Endothelial cell of umbilical vein (primary cell): ENCODE measurements at regions not wholly inside any gene's neighbourhood (a gene's known extent, or its start where the extent isn't known, plus 50 kb on each side); places are given as distances from the start of the nearest gene placed in this dataset.

ENCODE experiments used
- BruUV-seq: library from RNA; stranded (reverse); fragments of 400-500 nt; replicated peaks from 2 replicates; lab custom pipeline; 2021; lab: Mats Ljungman, UMichigan
- CTCF ChIA-PET: fragments of 300-600, 350-600 bp; sonication (Branson Sonifier 250); formaldehyde crosslinking; loops from one replicate; lab custom pipeline; 2021; ENCODE audit warnings: antibody characterized with exemption, inconsistent platforms; lab: Charles Lee
- POLR2A ChIA-PET: fragments of 300-600, 350-600 bp; sonication (Branson Sonifier 250); formaldehyde crosslinking; loops from one replicate; lab custom pipeline; 2021; ENCODE audit warnings: antibody characterized with exemption, inconsistent platforms; lab: Charles Lee
- DNase-seq: peaks from one replicate; pipeline ENCODE4 v3.0.0-alpha.2; 2011; ENCODE audit warnings: low read depth, low spot score
- FAIRE-seq: peaks from 2 replicates; lab custom pipeline; 2011; peaks lifted over from hg19 to GRCh38; lab: Jason Lieb, UNC
- H2AFZ ChIP-seq: 2 replicates; pipeline ENCODE4 v1.6.0; 2012; ENCODE audit warnings: low read depth, low read length, control low read depth, inconsistent platforms
- H3K27ac ChIP-seq: 2 replicates; pipeline ENCODE4 v1.5.1; 2011; ENCODE audit warnings: low read depth, mild to moderate bottlenecking, control low read depth, low read length, moderate library complexity; ENCODE audit not compliant: insufficient read depth
- H3K27me3 ChIP-seq, 2 experiments: 2 replicates each; pipeline versions ENCODE4 v1.6.0 to v1.6.1; 2011; ENCODE audit warnings: low read length in 2 of 2, mixed read lengths in 1 of 2; ENCODE audit not compliant: control insufficient read depth in 2 of 2, insufficient read depth in 2 of 2
- H3K36me3 ChIP-seq, 2 experiments: 2 replicates in 1 of 2; 3 replicates in 1 of 2; pipeline ENCODE4 v1.5.1; 2011; ENCODE audit warnings: low read length in 2 of 2, mild to moderate bottlenecking in 1 of 2, moderate library complexity in 1 of 2; ENCODE audit not compliant: control insufficient read depth in 2 of 2, insufficient read depth in 2 of 2; ENCODE audit errors: extremely low read depth in 1 of 2
- H3K4me1 ChIP-seq: 3 replicates; pipeline ENCODE4 v1.5.1; 2011; ENCODE audit warnings: mild to moderate bottlenecking, low read length; ENCODE audit not compliant: control insufficient read depth, insufficient read depth; ENCODE audit errors: extremely low read depth
- H3K4me2 ChIP-seq: 2 replicates; pipeline ENCODE4 v1.6.1; 2011; ENCODE audit warnings: low read length, control low read depth, mixed read lengths; ENCODE audit not compliant: insufficient read depth
- H3K4me3 ChIP-seq, 3 experiments: fragments of 200-600 bp in 1 of 3; sonication (generic), shearing (Covaris generic) in 1 of 3; replicated peaks in 1 of 3; 2 replicates each; pipeline ENCODE4 v1.5.1; 2011 to 2016; ENCODE audit warnings: control low read depth in 3 of 3, low read length in 3 of 3, mild to moderate bottlenecking in 2 of 3, inconsistent platforms in 1 of 3, low read depth in 1 of 3, moderate library complexity in 1 of 3; ENCODE audit not compliant: insufficient read depth in 1 of 3
- H3K79me2 ChIP-seq: 2 replicates; pipeline ENCODE4 v1.6.0; 2012; ENCODE audit warnings: low read length, inconsistent platforms; ENCODE audit not compliant: control insufficient read depth, insufficient read depth
- H3K9ac ChIP-seq: replicated peaks from 2 replicates; pipeline ENCODE3; 2011; ENCODE audit warnings: low read length, control low read depth; ENCODE audit not compliant: insufficient read depth; ENCODE audit errors: extremely low read depth
- H3K9me1 ChIP-seq: replicated peaks from 3 replicates; pipeline ENCODE4 v1.6.0; 2011; ENCODE audit warnings: mild to moderate bottlenecking, low read length; ENCODE audit not compliant: control insufficient read depth, insufficient read depth; ENCODE audit errors: extremely low read depth
- H3K9me3 ChIP-seq: replicated peaks from 2 replicates; pipeline ENCODE4 v1.5.1; 2012; ENCODE audit warnings: low read length, inconsistent platforms; ENCODE audit not compliant: control insufficient read depth, insufficient read depth
- H4K20me1 ChIP-seq: replicated peaks from 2 replicates; pipeline ENCODE3; 2011; ENCODE audit warnings: mild to moderate bottlenecking, low read length; ENCODE audit not compliant: control insufficient read depth, insufficient read depth; ENCODE audit errors: extremely low read depth
- CTCF ChIP-seq, 2 donors: IDR thresholded peaks; 1 replicate in 1 of 2; 2 replicates in 1 of 2; pipeline ENCODE4 v1.5.1; 2011; ENCODE audit warnings: low read length in 2 of 2, mild to moderate bottlenecking in 2 of 2, moderate library complexity in 2 of 2, control low read depth in 1 of 2, inconsistent platforms in 1 of 2, low read depth in 1 of 2; ENCODE audit not compliant: insufficient read depth in 1 of 2; ENCODE audit errors: extremely low read depth in 1 of 2
- EZH2 ChIP-seq: IDR thresholded peaks from 2 replicates; pipeline ENCODE4 v1.6.1; 2012; ENCODE audit warnings: borderline replicate concordance, low read depth, mild to moderate bottlenecking, moderate library complexity, low read length, inconsistent platforms; ENCODE audit not compliant: severe bottlenecking
- FOS ChIP-seq: IDR thresholded peaks from 2 replicates; pipeline ENCODE4 v1.6.1; 2011; ENCODE audit warnings: mild to moderate bottlenecking, low read length, moderate library complexity, borderline replicate concordance; ENCODE audit not compliant: insufficient read depth
- GATA2 ChIP-seq: IDR thresholded peaks from 2 replicates; pipeline ENCODE4 v1.7.0; 2011; ENCODE audit warnings: low read depth, mild to moderate bottlenecking, moderate library complexity, mixed read lengths, low read length; ENCODE audit not compliant: insufficient read length, insufficient read depth
- JUN ChIP-seq: IDR thresholded peaks from 2 replicates; pipeline ENCODE4 v1.6.1; 2011; ENCODE audit warnings: borderline replicate concordance, low read depth; ENCODE audit not compliant: insufficient read length, insufficient read depth
- MAX ChIP-seq: IDR thresholded peaks from 2 replicates; pipeline ENCODE4 v1.6.1; 2011; ENCODE audit not compliant: insufficient read depth, insufficient read length
- MYC ChIP-seq: IDR thresholded peaks from one replicate; pipeline ENCODE4 v1.6.1; 2011; ENCODE audit warnings: mild to moderate bottlenecking, low read depth, low read length
- POLR2A ChIP-seq: IDR thresholded peaks from 2 replicates; pipeline ENCODE4 v1.6.1; 2012; ENCODE audit warnings: low read depth, mild to moderate bottlenecking, control low read depth, low read length
- POLR2AphosphoS5 ChIP-seq: IDR thresholded peaks from 2 replicates; pipeline ENCODE4 v1.6.1; 2012; ENCODE audit warnings: low read depth, mild to moderate bottlenecking, control low read depth, low read length, moderate library complexity; ENCODE audit not compliant: insufficient read depth
- dilution Hi-C: fragments of 300-500 bp; cut with MboI; formaldehyde crosslinking; loops from one replicate; pipeline ENCODE4 v1.15.0; 2019; ENCODE audit warnings: low sequenced_read_pairs; ENCODE audit not compliant: extremely low pct_ligation_motif_present
- intact Hi-C: fragments of 100-400 bp; cut with micrococcal nuclease; formaldehyde crosslinking; loops from one replicate; pipeline ENCODE4 v1.10.0; 2022

GRCh38 chr14:94691660-94692034 lies 78.3 kb downstream of the GSC start:
- Histone ChIP-seq H2AFZ (no peak overlapping the region), H3K9ac (no peak overlapping the region), H3K27ac (no peak overlapping the region), H3K27me3 (peaks cover 0 to 2% of the 10 kb centered on the region in 2 experiments), H4K20me1 (no peaks in the 10 kb centered on the region), H3K9me3 (no peaks in the 10 kb centered on the region), H3K4me3 (no peak overlapping the region), H3K9me1 (no peaks in the 10 kb centered on the region), H3K79me2 (no peaks in the 10 kb centered on the region), H3K4me2 (no peak overlapping the region), H3K4me1 (no peaks in the 10 kb centered on the region), H3K36me3 (no peaks in the 10 kb centered on the region)
- intact Hi-C loops: no loop called here
- ChIA-PET CTCF (interaction anchor here (1.6 to 5.1 kb wide), 3 partner anchors 670 to 741 kb away, joined by 4 to 69 read pairs (median 16); no protein-coding TSS in a partner anchor), POLR2A (no interaction called here)
- DNase-seq: no peak
- no peak for TF ChIP-seq JUN
- no peak for TF ChIP-seq MYC
- TF ChIP-seq CTCF (IDR thresholded peaks at IDR 0.05; ENCODE audit: extremely low read depth in 1 of 2, insufficient read depth in 1 of 2, low read depth in 1 of 2, low read length in 2 of 2): no peak
- no peak for TF ChIP-seq MAX
- TF ChIP-seq GATA2: no peak
- TF ChIP-seq POLR2A: no peak
- TF ChIP-seq EZH2: no peak
- TF ChIP-seq POLR2AphosphoS5: no peak
- no peak for TF ChIP-seq FOS
- dilution Hi-C loops: no loop called here
- BruUV-seq: no TSS peak
- no peak for FAIRE-seq
